ENCODE measurements at regions not wholly inside any gene's neighbourhood (a gene's known extent, or its start where the extent isn't known, plus 50 kb on each side); places are given as distances from the start of the nearest gene placed in this dataset.
"Not testable (repeated sequence)": the region's sequence is repeated elsewhere in the genome, so short reads cannot be mapped to it uniquely, and the experiment has no call there.

DNA sequence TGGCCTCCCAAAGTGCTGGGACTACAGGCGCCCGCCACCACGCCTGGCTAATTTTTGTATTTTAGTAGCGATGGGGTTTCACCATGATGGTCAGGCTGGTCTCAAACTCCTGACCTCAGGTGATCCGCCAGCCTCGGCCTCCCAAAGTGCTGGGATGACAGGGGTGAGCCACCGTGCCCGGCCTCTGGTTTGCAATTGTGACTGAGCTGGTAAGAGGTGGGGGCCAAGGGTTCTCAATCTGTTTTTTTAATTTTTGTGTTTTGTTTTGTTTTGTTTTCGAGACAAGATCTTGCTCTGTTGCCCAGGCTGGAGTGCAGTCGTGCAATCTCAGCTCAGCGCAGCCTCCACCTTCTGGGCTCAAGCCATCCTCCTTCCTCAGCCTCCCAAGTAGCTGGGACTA lies 196.2 kb downstream of the CRLF2 start:
- not testable (repeated sequence) for DNase-seq (ENCODE audit: low read depth)

DNA sequence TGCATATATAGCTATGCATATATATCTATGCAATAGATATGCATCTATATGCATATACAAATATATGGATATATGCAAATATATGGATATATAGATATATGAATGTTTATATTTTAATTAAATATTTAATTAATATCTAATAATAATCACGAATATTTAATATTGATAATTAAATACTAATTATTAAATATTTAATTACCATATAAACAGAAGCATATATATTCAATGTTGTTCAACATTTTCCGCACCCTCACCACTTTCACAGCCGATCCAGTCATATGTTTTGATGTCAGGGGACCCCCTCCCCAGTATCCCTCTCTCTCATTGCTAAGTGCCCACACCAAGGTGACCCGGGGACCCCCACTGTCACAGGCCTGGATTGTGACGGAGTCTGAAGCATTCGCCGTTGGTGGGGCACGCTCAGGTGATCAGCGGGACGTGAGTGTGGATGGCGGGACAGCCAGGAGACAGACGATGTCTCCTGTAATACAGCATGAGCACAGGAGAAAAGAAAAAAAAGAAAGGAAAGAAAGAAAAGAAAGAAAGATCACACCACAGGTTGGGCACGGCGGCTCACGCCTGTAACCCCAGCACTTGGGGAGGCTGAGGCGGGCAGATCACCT lies 199.7 kb downstream of the CRLF2 start:
- DNase-seq (ENCODE audit: low read depth) = no peak

- DNase-seq (ENCODE audit: low read depth) = no peak
Measured at GRCh38 chrX:1011691-1012283, 200.7 kb downstream of the CRLF2 start.

- DNase-seq (ENCODE audit: low read depth) = no peak
Measured at GRCh38 chrX:1009771-1010170, 202.7 kb downstream of the CRLF2 start.

- no peak for DNase-seq (ENCODE audit: low read depth)
Measured at GRCh38 chrX:1006156-1006730, 206.2 kb downstream of the CRLF2 start.

DNA sequence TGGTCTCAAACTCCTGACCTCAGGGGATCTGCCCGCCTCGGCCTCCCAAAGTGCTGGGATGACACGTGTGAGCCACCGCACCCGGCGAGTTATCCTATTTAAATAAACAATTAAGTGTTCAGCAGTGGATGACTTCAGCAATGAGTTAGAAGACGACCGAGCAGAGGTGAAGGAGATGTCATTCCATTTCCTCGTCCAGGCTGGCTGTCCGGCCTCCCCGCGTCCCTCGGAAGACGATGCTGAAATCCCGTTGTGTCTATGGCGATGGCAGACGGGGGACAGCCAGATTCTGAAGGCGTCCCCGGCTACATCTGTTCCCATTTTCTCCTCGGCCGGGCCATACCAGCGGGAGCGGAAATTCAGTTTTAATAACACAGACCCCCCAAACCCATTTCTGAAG lies 209.8 kb downstream of the CRLF2 start:
- no peak for DNase-seq (ENCODE audit: low read depth)

DNA sequence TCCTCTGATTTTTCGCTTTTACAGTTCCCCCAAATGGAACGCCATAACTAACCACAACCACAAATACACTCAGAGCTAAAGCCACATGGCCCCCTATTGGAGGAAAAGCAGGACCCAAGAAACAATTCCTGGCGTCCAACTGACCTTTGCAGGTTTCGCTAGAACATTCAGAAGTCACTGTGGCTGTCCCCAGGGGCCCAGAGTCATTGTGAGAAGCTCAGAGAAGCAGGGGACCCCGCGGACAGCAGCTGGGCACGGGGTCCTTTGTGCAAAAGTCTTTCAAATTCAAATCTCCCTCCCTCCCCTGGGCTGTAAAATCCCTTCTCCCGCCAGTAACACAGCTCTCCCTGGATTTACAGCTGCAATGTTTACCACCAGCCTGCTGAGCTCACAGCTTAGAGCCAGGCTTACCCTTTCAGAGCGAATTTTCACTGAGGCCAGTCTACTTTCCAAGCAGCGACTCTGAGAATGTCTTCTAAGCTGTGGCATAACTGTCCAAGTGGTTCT lies 214.8 kb downstream of the CRLF2 start:
- no peak for DNase-seq (ENCODE audit: low read depth)

GRCh38 chrX:994780-995179 lies 217.7 kb downstream of the CRLF2 start:
- DNase-seq (ENCODE audit: low read depth) = no peak

DNA sequence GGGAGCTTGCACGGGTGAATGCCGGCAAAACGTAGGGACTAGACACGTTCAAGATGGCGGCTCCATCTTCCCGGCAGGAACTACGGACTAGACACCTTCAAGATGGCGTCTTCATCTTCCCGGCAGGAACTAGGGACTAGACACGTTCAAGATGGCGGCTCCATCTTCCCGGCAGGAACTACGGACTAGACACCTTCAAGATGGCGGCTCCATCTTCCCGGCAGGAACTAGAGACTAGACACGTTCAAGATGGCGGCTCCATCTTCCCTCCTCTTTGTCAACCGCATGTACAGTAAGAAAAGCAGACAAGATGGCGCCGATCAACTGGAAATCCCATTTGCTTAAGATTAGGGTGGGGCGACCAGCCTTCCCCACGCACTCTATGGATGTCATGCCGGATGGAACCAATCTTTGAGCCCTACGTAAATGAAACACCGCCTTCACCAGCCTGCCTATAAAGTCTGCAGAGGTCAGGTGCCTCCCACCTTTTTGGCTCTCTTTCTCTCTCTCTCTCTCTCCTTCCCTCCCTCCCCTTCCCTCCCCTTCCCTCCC lies 222.4 kb downstream of the CRLF2 start:
- DNase-seq (ENCODE audit: low read depth) = peak; percentile 93

DNA sequence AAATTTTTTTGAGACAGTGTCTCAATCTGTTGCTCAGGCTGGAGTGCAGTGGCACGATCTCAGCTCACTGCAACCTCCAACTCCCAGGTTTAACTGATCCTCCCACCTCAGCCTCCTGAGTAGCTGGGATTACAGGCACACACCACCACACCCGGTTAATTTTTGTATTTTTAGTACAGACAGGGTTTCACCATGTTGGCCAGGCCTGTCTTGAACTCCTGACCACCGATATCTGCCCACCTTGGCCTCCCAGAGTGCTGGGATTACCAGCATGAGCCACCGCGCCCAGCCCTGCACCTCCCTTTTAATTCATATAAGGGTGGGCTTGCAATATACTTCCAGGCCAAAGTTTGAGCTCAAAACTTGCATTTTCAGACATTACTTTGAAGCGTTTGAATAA lies 223.9 kb downstream of the CRLF2 start:
- DNase-seq (ENCODE audit: low read depth) = not testable (repeated sequence)

DNA sequence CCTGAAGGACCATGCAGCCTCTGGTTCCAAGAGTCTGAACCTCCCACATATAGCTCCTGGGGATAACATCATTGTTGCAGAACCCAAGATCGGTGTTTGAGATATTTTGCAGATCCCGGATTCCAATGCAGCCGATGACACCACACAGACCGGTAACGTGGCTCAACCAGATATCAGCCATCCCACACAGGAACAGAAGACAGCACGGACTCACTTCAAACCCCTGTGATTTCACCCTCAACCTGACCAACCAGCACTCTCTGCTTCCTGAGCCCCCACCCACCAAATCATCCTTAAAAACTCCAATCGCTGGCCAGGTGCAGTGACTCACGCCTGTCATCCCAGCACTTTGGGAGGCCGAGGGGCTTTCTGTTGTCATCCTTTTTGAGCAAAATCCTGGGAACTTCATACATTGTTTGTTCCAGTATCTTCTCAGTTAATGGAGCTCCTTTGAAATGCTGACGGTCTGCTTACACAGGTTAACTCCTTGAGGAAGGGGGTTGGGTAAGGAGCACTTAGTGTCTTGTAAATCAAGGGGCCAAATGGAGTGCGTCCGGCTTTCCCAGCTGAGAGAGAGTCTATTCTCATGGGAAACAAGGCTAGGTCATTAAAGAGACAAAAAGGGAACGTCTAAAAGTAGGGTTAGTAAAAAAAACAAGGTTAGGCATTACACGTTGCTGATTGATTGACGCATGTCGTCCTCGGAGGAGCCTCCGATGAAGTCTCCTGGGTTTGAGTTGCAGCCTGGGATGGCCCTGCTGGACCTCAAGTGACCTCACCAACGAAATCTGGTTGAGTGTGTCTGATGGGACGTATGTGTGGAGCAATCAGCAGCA lies 230.4 kb downstream of the CRLF2 start:
- DNase-seq (ENCODE audit: low read depth) = peak; percentile 17

GRCh38 chrX:980587-981235 lies 231.7 kb downstream of the CRLF2 start:
- no peak for DNase-seq (ENCODE audit: low read depth)

GRCh38 chrX:979127-979526 lies 233.3 kb downstream of the CRLF2 start:
- DNase-seq (ENCODE audit: low read depth) = not testable (repeated sequence)

- no peak for DNase-seq (ENCODE audit: low read depth)
Measured at GRCh38 chrX:973010-973632, 239.3 kb downstream of the CRLF2 start.

- DNase-seq (ENCODE audit: low read depth) = no peak
Measured at GRCh38 chrX:968148-968965, 244.1 kb downstream of the CRLF2 start.

GRCh38 chrX:966396-967070 lies 245.9 kb downstream of the CRLF2 start:
- no peak for DNase-seq (ENCODE audit: low read depth)

- DNase-seq (ENCODE audit: low read depth) = no peak
Measured at GRCh38 chrX:964831-965416, 247.5 kb downstream of the CRLF2 start.

- DNase-seq (ENCODE audit: low read depth) = no peak
Measured at GRCh38 chrX:960821-961220, 251.6 kb downstream of the CRLF2 start.

DNA sequence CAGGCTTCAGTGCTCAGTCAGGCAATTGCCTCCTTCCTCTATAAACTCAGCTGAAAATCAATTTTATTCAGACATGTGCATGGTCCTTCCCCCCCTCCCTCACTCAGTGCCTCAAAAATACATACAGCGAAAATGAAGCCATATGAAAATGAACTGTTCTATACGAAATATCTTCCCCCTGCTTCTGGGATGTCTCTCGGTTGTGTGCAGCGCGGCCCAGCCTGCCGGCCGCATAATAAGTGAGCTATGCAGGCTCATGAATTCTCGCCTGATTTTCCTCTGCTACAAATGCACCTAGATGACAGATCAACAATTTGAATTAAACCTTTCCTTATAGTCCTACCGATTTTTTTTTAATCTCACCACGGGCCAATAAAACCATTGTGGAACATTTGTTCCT lies 252.9 kb downstream of the CRLF2 start:
- DNase-seq (ENCODE audit: low read depth) = no peak

Measured in Daoy (cell line).